ENCODE measurements at regions not wholly inside any gene's neighbourhood (a gene's known extent, or its start where the extent isn't known, plus 50 kb on each side); places are given as distances from the start of the nearest gene placed in this dataset.
"Not testable (repeated sequence)": the region's sequence is repeated elsewhere in the genome, so short reads cannot be mapped to it uniquely, and the experiment has no call there.

GRCh38 chr9:71361357-71361756 is 239.9 kb upstream of the TRPM3 start:
- no peak for DNase-seq

GRCh38 chr9:71357346-71357745 is 235.9 kb upstream of the TRPM3 start:
- no peak for DNase-seq

- DNase-seq: no peak
Observed at GRCh38 chr9:71355884-71356283, 234.5 kb upstream of the TRPM3 start.

GRCh38 chr9:71353720-71354119 is 232.3 kb upstream of the TRPM3 start:
- no peak for DNase-seq

- no peak for DNase-seq
Observed at GRCh38 chr9:71352837-71353236, 231.4 kb upstream of the TRPM3 start.

GRCh38 chr9:71349218-71349617 is 227.8 kb upstream of the TRPM3 start:
- no peak for DNase-seq

- DNase-seq: no peak
Observed at GRCh38 chr9:71333321-71333720, 211.9 kb upstream of the TRPM3 start.

GRCh38 chr9:71331603-71332002 is 210.2 kb upstream of the TRPM3 start:
- DNase-seq: no peak

- no peak for DNase-seq
Observed at GRCh38 chr9:71329873-71330272, 208.5 kb upstream of the TRPM3 start.

GRCh38 chr9:71326360-71326759 is 204.9 kb upstream of the TRPM3 start:
- DNase-seq: no peak

GRCh38 chr9:71323357-71323756 is 201.9 kb upstream of the TRPM3 start:
- no peak for DNase-seq

- no peak for DNase-seq
Observed at GRCh38 chr9:71322311-71322710, 200.9 kb upstream of the TRPM3 start.

- no peak for DNase-seq
Observed at GRCh38 chr9:71308454-71308853, 187.0 kb upstream of the TRPM3 start.

GRCh38 chr9:71306134-71306533 is 184.7 kb upstream of the TRPM3 start:
- no peak for DNase-seq

- no peak for DNase-seq
Observed at GRCh38 chr9:71303351-71303750, 181.9 kb upstream of the TRPM3 start.

GRCh38 chr9:71302776-71303175 is 181.4 kb upstream of the TRPM3 start:
- no peak for DNase-seq

- DNase-seq: no peak
Observed at GRCh38 chr9:71295928-71296327, 174.5 kb upstream of the TRPM3 start.

- no peak for DNase-seq
Observed at GRCh38 chr9:71286146-71286545, 164.7 kb upstream of the TRPM3 start.

- peak; percentile 53 for DNase-seq
Observed at GRCh38 chr9:71285191-71285656, 163.8 kb upstream of the TRPM3 start.

- not testable (repeated sequence) for DNase-seq
Observed at GRCh38 chr9:71282116-71282515, 160.7 kb upstream of the TRPM3 start.

- no peak for DNase-seq
Observed at GRCh38 chr9:71279151-71279739, 157.8 kb upstream of the TRPM3 start.

GRCh38 chr9:71273613-71274012 is 152.2 kb upstream of the TRPM3 start:
- DNase-seq: no peak

- no peak for DNase-seq
Observed at GRCh38 chr9:71271602-71272001, 150.2 kb upstream of the TRPM3 start.

- no peak for DNase-seq
Observed at GRCh38 chr9:71270554-71270953, 149.1 kb upstream of the TRPM3 start.

- DNase-seq: no peak
Observed at GRCh38 chr9:71269859-71270258, 148.4 kb upstream of the TRPM3 start.

Measured in activated CD8-positive, alpha-beta memory T cell treated with anti-CD3 and anti-CD28 coated beads, Interleukin-2, amount 50 U/mL, for 48 hours (primary cell).